ENCODE measurements at regions not wholly inside any gene's neighbourhood (a gene's known extent, or its start where the extent isn't known, plus 50 kb on each side); places are given as distances from the start of the nearest gene placed in this dataset.

- no peak for TF ChIP-seq GATA2 (IDR thresholded peaks at IDR 0.05; ENCODE audit: low read depth, low read length)
- TF ChIP-seq GATA3 (IDR thresholded peaks at IDR 0.05; ENCODE audit: low read depth, low read length) = no peak
These were observed 72.0 kb upstream of the VAV3 start for GRCh38 chr1:108036796-108037562.

Data from SH-SY5Y (cell line).